GM12891 (cell line): ENCODE measurements at regions not wholly inside any gene's neighbourhood (a gene's known extent, or its start where the extent isn't known, plus 50 kb on each side); places are given as distances from the start of the nearest gene placed in this dataset.

Experiments used
- POLR2A ChIP-seq: IDR thresholded peaks from 2 replicates; pipeline ENCODE4 v1.6.1; 2011; ENCODE audit warnings: low read depth, low read length, control low read depth
- POLR2AphosphoS5 ChIP-seq: IDR thresholded peaks from 2 replicates; pipeline ENCODE4 v1.6.1; 2011; ENCODE audit warnings: low read depth, low read length, control low read depth
- POU2F2 ChIP-seq: IDR thresholded peaks from 2 replicates; pipeline ENCODE4 v1.6.1; 2011; ENCODE audit warnings: low read depth, mild to moderate bottlenecking, control low read depth, low read length, moderate library complexity
- SPI1 ChIP-seq: IDR thresholded peaks from 2 replicates; pipeline ENCODE4 v1.6.1; 2011; ENCODE audit warnings: low read depth, low read length, control low read depth

DNA sequence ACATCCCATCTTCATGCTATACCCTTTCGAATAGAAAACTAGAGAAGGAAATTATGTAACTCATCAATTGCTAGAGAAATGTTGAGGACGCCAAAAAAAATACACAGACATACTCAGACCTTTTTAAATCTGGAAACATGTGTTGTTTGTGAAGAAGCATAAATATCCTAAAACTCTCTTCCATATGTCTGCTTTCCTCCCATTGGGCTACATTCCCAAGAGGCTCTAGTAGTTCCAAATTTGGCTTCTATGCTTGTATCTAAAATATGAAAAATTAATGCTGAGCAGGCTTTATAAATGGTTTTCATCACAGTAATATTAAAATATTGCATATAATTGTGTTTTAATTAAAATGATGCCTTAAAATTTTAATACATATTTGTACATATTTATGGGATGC lies 297.9 kb upstream of the PSMD7 start:
- TF ChIP-seq POLR2A = no peak
- TF ChIP-seq POLR2AphosphoS5 = no peak
- no peak for TF ChIP-seq SPI1
- no peak for TF ChIP-seq POU2F2
